GM23338 (cell line): ENCODE measurements at regions not wholly inside any gene's neighbourhood (a gene's known extent, or its start where the extent isn't known, plus 50 kb on each side); places are given as distances from the start of the nearest gene placed in this dataset.

ENCODE experiments used
- ATAC-seq: fragments of 200-7000 bp; cut with Tn5 transposase; 3 replicates; pipeline ENCODE4 v1.9.1; 2020
- DNase-seq: peaks from one replicate; pipeline ENCODE4 v3.0.0-alpha.2; 2015; ENCODE audit warnings: low spot score
- H2AFZ ChIP-seq: fragments of 200-600 bp; sonication (generic); 2 replicates; pipeline ENCODE4 v1.8.0; 2016; ENCODE audit warnings: antibody characterized with exemption, mild to moderate bottlenecking, moderate library complexity
- H3F3A ChIP-seq: fragments of 200-600 bp; sonication (generic); replicated peaks from 2 replicates; pipeline ENCODE4 v1.8.0; 2017; ENCODE audit warnings: antibody characterized with exemption, mixed run types, low read depth
- H3K27ac ChIP-seq: fragments of 200-600 bp; sonication (generic); 2 replicates; pipeline ENCODE4 v1.6.1; 2016; ENCODE audit warnings: low read depth
- H3K27me3 ChIP-seq: fragments of 200-600 bp; sonication (generic); 2 replicates; pipeline ENCODE4 v1.8.0; 2016; ENCODE audit warnings: mild to moderate bottlenecking, mixed run types, moderate library complexity; ENCODE audit not compliant: insufficient read depth
- H3K36me3 ChIP-seq: fragments of 200-600 bp; sonication (generic); 2 replicates; pipeline ENCODE4 v1.8.0; 2016; ENCODE audit warnings: mild to moderate bottlenecking; ENCODE audit not compliant: insufficient read depth
- H3K4me1 ChIP-seq: fragments of 200-600 bp; sonication (generic); 2 replicates; pipeline ENCODE4 v1.8.0; 2016; ENCODE audit warnings: mild to moderate bottlenecking, moderate library complexity; ENCODE audit not compliant: insufficient read depth
- H3K4me2 ChIP-seq: fragments of 200-600 bp; sonication (generic); 2 replicates; pipeline ENCODE4 v1.7.1; 2017; ENCODE audit warnings: mixed run types
- H3K4me3 ChIP-seq: fragments of 200-600 bp; sonication (generic); 2 replicates; pipeline ENCODE4 v1.6.1; 2016; ENCODE audit warnings: mixed run types
- H3K79me2 ChIP-seq: fragments of 200-600 bp; sonication (generic); replicated peaks from 2 replicates; pipeline ENCODE4 v1.8.0; 2017; ENCODE audit warnings: mild to moderate bottlenecking; ENCODE audit not compliant: insufficient read depth
- H3K9me2 ChIP-seq: fragments of 200-600 bp; sonication (generic); 2 replicates; pipeline ENCODE4 v1.8.0; 2017; ENCODE audit not compliant: insufficient read depth
- H4K20me1 ChIP-seq: fragments of 200-600 bp; sonication (generic); replicated peaks from 2 replicates; pipeline ENCODE4 v1.8.0; 2017; ENCODE audit warnings: mild to moderate bottlenecking; ENCODE audit not compliant: insufficient read depth
- H3K27ac Mint-ChIP-seq: 2 replicates; pipeline ENCODE4 v1.8.0; 2020; ENCODE audit warnings: inconsistent platforms, mild to moderate bottlenecking, moderate library complexity, mixed read lengths
- H3K27me3 Mint-ChIP-seq: 3 replicates; pipeline ENCODE4 v1.8.0; 2022; ENCODE audit warnings: low read depth, mild to moderate bottlenecking, moderate library complexity, mixed read lengths, inconsistent platforms; ENCODE audit not compliant: insufficient read depth, poor library complexity
- H3K36me3 Mint-ChIP-seq: 3 replicates; pipeline ENCODE4 v1.8.0; 2021; ENCODE audit warnings: low read depth, mild to moderate bottlenecking, inconsistent platforms, moderate library complexity, mixed read lengths
- H3K4me1 Mint-ChIP-seq: 3 replicates; pipeline ENCODE4 v1.8.0; 2020; ENCODE audit warnings: mild to moderate bottlenecking, inconsistent platforms, mixed read lengths
- H3K4me3 Mint-ChIP-seq: 3 replicates; pipeline ENCODE4 v1.8.0; 2021; ENCODE audit warnings: moderate library complexity, mild to moderate bottlenecking, inconsistent platforms, mixed read lengths
- H3K9me3 Mint-ChIP-seq: 3 replicates; pipeline ENCODE4 v1.8.0; 2020; ENCODE audit warnings: moderate library complexity, mild to moderate bottlenecking, inconsistent platforms, mixed read lengths
- CREB1 ChIP-seq: fragments of 250-450 bp; sonication (Bioruptor Pico); IDR thresholded peaks from 2 replicates; pipeline ENCODE4 v1.5.0; 2020; ENCODE audit warnings: low read depth, mild to moderate bottlenecking, moderate library complexity
- EZH2 ChIP-seq: fragments of 200-600 bp; sonication (generic); IDR thresholded peaks from one replicate; pipeline ENCODE4 v1.8.0; 2017; ENCODE audit warnings: antibody characterized with exemption, mild to moderate bottlenecking, low read depth; ENCODE audit not compliant: unreplicated experiment
- JUNB ChIP-seq: IDR thresholded peaks from one replicate; pipeline ENCODE4 v1.6.1; 2016; ENCODE audit warnings: antibody characterized with exemption; ENCODE audit not compliant: unreplicated experiment
- NANOG ChIP-seq: IDR thresholded peaks from 2 replicates; pipeline ENCODE4 v1.6.1; 2016; ENCODE audit warnings: antibody characterized with exemption, borderline replicate concordance
- POLR2AphosphoS5 ChIP-seq: IDR thresholded peaks from 2 replicates; pipeline ENCODE4 v1.6.1; 2016; ENCODE audit warnings: antibody characterized with exemption, low read depth
- STAT1 ChIP-seq: IDR thresholded peaks from one replicate; pipeline ENCODE4 v1.6.1; 2016; ENCODE audit warnings: antibody characterized with exemption; ENCODE audit not compliant: unreplicated experiment
- TF ChIP-seq, protein P1 (sequence below): fragments of 250-450 bp; sonication (Bioruptor Pico); IDR thresholded peaks from 2 replicates; pipeline ENCODE4 v1.5.0; 2020; ENCODE audit warnings: mild to moderate bottlenecking, moderate library complexity

DNA sequence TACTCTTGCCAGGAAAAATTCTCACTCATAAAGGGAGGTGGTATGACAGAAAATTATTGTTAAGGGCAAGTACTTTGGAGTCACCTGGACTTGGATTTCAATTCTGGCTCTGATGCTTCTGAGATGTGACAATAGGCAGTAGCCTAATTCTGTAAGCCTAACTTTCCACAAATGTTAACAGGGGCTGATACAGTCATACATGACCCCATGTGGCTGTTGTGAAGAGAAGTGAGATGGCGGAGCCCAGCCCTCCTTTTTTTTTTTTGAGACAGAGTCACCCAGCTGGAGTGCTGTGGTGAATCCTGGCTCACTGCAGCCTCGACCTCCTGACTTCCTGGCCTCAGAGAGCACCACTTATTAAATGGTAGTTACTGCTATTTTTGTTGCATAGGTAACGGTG lies 54.4 kb upstream of the IRF2 start:
- H3F3A ChIP-seq = no peaks in the 10 kb centered on the region
- no peak for ATAC-seq
- no peak overlapping the region for H3K27ac ChIP-seq
- Mint-ChIP-seq H3K4me1 (peaks cover 5% of the 10 kb centered on the region; the same call in 2 of the 3 replicates), H3K4me3 (no peak overlapping the region), H3K9me3 (peaks cover 8% of the 10 kb centered on the region; the same call in 2 of the 3 replicates), H3K36me3 (peaks cover 2% of the 10 kb centered on the region; the same call in 1 of the 3 replicates), H3K27me3 (peaks cover 5% of the 10 kb centered on the region), H3K27ac (no peak overlapping the region)
- H2AFZ ChIP-seq = no peak overlapping the region
- H3K4me3 ChIP-seq = no peak overlapping the region
- no peaks in the 10 kb centered on the region for H3K79me2 ChIP-seq
- no peaks in the 10 kb centered on the region for H4K20me1 ChIP-seq
- TF ChIP-seq STAT1 = no peak
- TF ChIP-seq EZH2 = no peak
- no peak for TF ChIP-seq JUNB
- no peak for DNase-seq
- H3K27me3 ChIP-seq = no peaks in the 10 kb centered on the region
- H3K4me1 ChIP-seq = peaks cover 5% of the 10 kb centered on the region
- no peaks in the 10 kb centered on the region for H3K36me3 ChIP-seq
- H3K9me2 ChIP-seq = no peaks in the 10 kb centered on the region
- no peak overlapping the region for H3K4me2 ChIP-seq

DNA sequence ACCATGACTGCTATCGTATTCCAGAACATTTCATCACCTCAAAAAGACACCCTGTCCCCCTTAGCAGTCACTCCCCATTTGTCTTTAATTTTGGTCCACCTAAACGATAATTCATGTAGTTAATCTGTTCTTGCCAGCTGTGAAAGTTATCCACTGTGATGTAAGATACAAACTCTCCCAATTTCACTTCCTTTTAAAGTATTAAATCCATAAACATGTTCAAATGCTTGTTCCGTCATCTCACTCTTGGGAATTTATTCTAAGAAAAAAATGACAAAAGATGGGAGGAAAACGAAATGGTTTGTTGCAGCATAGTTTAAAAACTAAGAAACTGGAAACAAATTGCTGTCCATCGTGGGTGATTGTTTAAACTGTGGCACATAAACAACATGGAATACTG lies 53.7 kb upstream of the IRF2 start:
- Mint-ChIP-seq H3K9me3 (peaks cover 8% of the 10 kb centered on the region; the same call in 2 of the 3 replicates), H3K27ac (no peak overlapping the region), H3K4me3 (no peak overlapping the region), H3K4me1 (peaks cover 5% of the 10 kb centered on the region; the same call in 2 of the 3 replicates), H3K27me3 (peaks cover 5% of the 10 kb centered on the region), H3K36me3 (peaks cover 2% of the 10 kb centered on the region; the same call in 1 of the 3 replicates)
- H3K27me3 ChIP-seq = no peaks in the 10 kb centered on the region
- no peak for DNase-seq
- no peak for ATAC-seq
- H3K79me2 ChIP-seq = no peaks in the 10 kb centered on the region
- no peaks in the 10 kb centered on the region for H3K36me3 ChIP-seq
- no peaks in the 10 kb centered on the region for H4K20me1 ChIP-seq
- no peak overlapping the region for H3K4me2 ChIP-seq
- H3K4me3 ChIP-seq = no peak overlapping the region
- peaks cover 5% of the 10 kb centered on the region for H3K4me1 ChIP-seq
- no peak overlapping the region for H3K27ac ChIP-seq
- no peaks in the 10 kb centered on the region for H3F3A ChIP-seq
- H3K9me2 ChIP-seq = no peaks in the 10 kb centered on the region
- TF ChIP-seq CREB1 (CRISPR knock-in tag) (no peak), NANOG (no peak), POLR2AphosphoS5 (no peak), STAT1 (no peak)
- TF ChIP-seq, protein P1, sequence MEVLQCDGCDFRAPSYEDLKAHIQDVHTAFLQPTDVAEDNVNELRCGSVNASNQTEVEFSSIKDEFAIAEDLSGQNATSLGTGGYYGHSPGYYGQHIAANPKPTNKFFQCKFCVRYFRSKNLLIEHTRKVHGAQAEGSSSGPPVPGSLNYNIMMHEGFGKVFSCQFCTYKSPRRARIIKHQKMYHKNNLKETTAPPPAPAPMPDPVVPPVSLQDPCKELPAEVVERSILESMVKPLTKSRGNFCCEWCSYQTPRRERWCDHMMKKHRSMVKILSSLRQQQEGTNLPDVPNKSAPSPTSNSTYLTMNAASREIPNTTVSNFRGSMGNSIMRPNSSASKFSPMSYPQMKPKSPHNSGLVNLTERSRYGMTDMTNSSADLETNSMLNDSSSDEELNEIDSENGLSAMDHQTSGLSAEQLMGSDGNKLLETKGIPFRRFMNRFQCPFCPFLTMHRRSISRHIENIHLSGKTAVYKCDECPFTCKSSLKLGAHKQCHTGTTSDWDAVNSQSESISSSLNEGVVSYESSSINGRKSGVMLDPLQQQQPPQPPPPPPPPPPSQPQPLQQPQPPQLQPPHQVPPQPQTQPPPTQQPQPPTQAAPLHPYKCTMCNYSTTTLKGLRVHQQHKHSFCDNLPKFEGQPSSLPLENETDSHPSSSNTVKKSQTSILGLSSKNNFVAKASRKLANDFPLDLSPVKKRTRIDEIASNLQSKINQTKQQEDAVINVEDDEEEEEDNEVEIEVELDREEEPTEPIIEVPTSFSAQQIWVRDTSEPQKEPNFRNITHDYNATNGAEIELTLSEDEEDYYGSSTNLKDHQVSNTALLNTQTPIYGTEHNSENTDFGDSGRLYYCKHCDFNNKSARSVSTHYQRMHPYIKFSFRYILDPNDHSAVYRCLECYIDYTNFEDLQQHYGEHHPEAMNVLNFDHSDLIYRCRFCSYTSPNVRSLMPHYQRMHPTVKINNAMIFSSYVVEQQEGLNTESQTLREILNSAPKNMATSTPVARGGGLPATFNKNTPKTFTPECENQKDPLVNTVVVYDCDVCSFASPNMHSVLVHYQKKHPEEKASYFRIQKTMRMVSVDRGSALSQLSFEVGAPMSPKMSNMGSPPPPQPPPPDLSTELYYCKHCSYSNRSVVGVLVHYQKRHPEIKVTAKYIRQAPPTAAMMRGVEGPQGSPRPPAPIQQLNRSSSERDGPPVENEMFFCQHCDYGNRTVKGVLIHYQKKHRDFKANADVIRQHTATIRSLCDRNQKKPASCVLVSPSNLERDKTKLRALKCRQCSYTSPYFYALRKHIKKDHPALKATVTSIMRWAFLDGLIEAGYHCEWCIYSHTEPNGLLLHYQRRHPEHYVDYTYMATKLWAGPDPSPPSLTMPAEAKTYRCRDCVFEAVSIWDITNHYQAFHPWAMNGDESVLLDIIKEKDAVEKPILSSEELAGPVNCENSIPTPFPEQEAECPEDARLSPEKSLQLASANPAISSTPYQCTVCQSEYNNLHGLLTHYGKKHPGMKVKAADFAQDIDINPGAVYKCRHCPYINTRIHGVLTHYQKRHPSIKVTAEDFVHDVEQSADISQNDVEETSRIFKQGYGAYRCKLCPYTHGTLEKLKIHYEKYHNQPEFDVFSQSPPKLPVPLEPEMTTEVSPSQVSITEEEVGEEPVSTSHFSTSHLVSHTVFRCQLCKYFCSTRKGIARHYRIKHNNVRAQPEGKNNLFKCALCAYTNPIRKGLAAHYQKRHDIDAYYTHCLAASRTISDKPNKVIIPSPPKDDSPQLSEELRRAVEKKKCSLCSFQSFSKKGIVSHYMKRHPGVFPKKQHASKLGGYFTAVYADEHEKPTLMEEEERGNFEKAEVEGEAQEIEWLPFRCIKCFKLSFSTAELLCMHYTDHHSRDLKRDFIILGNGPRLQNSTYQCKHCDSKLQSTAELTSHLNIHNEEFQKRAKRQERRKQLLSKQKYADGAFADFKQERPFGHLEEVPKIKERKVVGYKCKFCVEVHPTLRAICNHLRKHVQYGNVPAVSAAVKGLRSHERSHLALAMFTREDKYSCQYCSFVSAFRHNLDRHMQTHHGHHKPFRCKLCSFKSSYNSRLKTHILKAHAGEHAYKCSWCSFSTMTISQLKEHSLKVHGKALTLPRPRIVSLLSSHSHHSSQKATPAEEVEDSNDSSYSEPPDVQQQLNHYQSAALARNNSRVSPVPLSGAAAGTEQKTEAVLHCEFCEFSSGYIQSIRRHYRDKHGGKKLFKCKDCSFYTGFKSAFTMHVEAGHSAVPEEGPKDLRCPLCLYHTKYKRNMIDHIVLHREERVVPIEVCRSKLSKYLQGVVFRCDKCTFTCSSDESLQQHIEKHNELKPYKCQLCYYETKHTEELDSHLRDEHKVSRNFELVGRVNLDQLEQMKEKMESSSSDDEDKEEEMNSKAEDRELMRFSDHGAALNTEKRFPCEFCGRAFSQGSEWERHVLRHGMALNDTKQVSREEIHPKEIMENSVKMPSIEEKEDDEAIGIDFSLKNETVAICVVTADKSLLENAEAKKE (CRISPR knock-in tag) = no peak
- no peak overlapping the region for H2AFZ ChIP-seq
